ENCODE measurements at regions not wholly inside any gene's neighbourhood (a gene's known extent, or its start where the extent isn't known, plus 50 kb on each side); places are given as distances from the start of the nearest gene placed in this dataset.

DNA sequence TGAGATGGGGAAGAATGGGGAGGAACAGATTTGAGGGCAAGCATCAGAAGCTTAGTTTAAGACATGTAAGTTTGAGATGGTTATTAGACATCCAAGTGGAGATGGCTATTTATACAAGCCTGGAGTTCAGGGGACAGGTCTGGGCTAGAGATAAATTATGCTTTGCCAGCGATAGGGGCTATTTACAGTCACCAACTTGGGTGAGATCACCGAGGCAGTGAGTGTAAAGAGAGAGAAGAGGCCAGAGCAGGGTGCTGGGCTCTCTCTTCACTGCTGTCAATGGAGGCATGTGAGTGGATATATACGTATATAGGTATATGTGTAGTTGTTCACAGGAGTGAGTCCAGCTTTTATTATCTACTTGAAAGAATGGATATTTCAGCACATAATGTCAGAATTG lies 81.0 kb downstream of the QPCT start:
- TF ChIP-seq POLR2A (IDR thresholded peaks at IDR 0.05) = no peak
- TF ChIP-seq, protein P1, sequence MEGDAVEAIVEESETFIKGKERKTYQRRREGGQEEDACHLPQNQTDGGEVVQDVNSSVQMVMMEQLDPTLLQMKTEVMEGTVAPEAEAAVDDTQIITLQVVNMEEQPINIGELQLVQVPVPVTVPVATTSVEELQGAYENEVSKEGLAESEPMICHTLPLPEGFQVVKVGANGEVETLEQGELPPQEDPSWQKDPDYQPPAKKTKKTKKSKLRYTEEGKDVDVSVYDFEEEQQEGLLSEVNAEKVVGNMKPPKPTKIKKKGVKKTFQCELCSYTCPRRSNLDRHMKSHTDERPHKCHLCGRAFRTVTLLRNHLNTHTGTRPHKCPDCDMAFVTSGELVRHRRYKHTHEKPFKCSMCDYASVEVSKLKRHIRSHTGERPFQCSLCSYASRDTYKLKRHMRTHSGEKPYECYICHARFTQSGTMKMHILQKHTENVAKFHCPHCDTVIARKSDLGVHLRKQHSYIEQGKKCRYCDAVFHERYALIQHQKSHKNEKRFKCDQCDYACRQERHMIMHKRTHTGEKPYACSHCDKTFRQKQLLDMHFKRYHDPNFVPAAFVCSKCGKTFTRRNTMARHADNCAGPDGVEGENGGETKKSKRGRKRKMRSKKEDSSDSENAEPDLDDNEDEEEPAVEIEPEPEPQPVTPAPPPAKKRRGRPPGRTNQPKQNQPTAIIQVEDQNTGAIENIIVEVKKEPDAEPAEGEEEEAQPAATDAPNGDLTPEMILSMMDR (IDR thresholded peaks at IDR 0.05) = no peak
- intact Hi-C loops (cut with DNase I) = no loop called here
- WGBS, 2 donors = 71 to 83% methylated on average over 3 of the region's 3 CpGs

DNA sequence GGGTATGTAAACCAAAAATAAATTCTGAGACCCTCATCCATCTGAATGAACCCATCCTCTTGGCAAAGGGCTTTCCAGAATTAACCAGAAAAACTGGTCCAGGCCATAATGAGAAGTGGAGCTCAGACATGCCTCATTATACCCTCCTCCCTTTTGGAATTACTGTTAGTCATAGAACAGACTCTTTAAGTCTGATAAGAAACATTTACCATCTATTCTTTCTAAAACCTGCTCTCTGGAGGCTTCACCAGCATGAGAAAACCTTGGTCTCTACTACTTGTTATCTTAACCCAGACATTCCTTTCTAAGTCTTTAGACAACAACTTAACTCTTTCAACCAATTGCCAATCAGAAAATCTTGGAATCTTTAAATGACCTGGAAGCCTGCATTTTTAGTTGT lies 82.8 kb downstream of the QPCT start:
- no peak for TF ChIP-seq POLR2A (IDR thresholded peaks at IDR 0.05)
- TF ChIP-seq, protein P1 (IDR thresholded peaks at IDR 0.05) = no peak
- no peaks in the 10 kb centered on the region for H3K36me3 ChIP-seq
- H3K4me3 ChIP-seq = no peak overlapping the region
- no peaks in the 10 kb centered on the region for H3K4me1 ChIP-seq
- H3K9me3 ChIP-seq = no peaks in the 10 kb centered on the region
- no peak overlapping the region for H3K27ac ChIP-seq
- intact Hi-C loops (cut with DNase I) = no loop called here
- H3K27me3 ChIP-seq = peaks cover 0 to 26% (median 0%) of the 10 kb centered on the region in 4 donors
- DNase-seq = no peak

More for the DNA sequence above, 81.0 kb downstream of the QPCT start:
- no peak overlapping the region for H3K27ac ChIP-seq
- H3K9me3 ChIP-seq = no peaks in the 10 kb centered on the region
- no peak for DNase-seq
- H3K27me3 ChIP-seq = peaks cover 0 to 28% (median 0%) of the 10 kb centered on the region in 4 donors
- no peaks in the 10 kb centered on the region for H3K4me1 ChIP-seq
- no peaks in the 10 kb centered on the region for H3K36me3 ChIP-seq
- no peak overlapping the region for H3K4me3 ChIP-seq

DNA sequence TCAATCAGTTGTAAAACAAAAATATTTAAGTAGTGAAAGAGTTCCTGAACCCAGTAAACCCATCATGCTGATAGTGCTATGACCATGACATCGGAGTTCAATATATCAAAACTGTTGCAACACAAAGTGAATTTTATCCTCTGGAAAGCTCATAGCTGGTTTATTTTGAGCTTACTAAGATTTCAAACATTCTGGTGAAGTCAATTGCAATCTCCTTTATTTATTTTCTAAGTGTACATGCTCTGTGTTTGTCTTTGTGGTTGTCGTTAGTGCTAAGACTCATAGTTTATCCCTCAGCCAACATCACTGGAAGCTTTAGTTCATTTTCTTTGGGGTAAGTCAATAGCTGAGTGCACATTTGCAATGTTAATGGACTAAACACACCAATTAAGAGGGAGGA lies 91.9 kb downstream of the QPCT start:
- Histone ChIP-seq H3K27me3 (peaks cover 0 to 54% (median 0%) of the 10 kb centered on the region in 4 donors), H3K27ac (no peak overlapping the region), H3K36me3 (no peaks in the 10 kb centered on the region), H3K9me3 (peaks cover 0 to 5% (median 0%) of the 10 kb centered on the region in 3 donors), H3K4me1 (no peaks in the 10 kb centered on the region), H3K4me3 (no peak overlapping the region)
- 73 to 77% methylated on average over 2 of the region's 2 CpGs for WGBS, 2 donors
- intact Hi-C loops (cut with DNase I) = no loop called here
- no peak for DNase-seq
- no peak for TF ChIP-seq POLR2A (IDR thresholded peaks at IDR 0.05)
- TF ChIP-seq, protein P1 (IDR thresholded peaks at IDR 0.05) = no peak

DNA sequence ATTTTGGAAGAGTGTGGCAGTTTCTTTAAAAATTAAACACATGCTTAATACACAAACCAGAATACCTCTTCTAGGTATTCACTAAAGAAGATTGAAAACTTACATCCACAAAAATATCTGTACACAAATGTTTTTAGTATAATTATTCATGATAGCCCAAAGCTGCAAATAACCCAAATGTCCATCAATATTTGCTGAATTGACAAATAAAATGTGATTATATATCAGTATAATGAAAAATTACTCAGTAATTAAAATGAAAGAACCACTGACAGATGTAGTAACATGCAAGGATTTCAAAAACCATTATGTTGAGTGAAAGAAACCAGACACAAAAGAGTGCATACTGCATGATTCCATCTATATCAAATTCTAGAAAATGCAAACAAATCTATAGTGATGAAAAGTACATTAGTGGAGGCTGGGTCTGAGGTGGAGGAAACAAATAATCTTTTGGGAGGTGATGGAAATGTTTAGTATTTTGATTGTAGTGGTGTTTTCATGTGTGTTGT lies 94.8 kb downstream of the QPCT start:
- no peak for TF ChIP-seq POLR2A (IDR thresholded peaks at IDR 0.05)
- TF ChIP-seq, protein P1 (IDR thresholded peaks at IDR 0.05) = no peak
- intact Hi-C loops (cut with DNase I) = no loop called here
- H3K36me3 ChIP-seq = no peaks in the 10 kb centered on the region
- H3K27ac ChIP-seq = no peak overlapping the region
- H3K9me3 ChIP-seq = peaks cover 0 to 6% (median 0%) of the 10 kb centered on the region in 3 donors
- no peak overlapping the region for H3K4me3 ChIP-seq
- H3K27me3 ChIP-seq = peaks cover 0 to 65% (median 0%) of the 10 kb centered on the region in 4 donors
- H3K4me1 ChIP-seq = no peaks in the 10 kb centered on the region
- no peak for DNase-seq

DNA sequence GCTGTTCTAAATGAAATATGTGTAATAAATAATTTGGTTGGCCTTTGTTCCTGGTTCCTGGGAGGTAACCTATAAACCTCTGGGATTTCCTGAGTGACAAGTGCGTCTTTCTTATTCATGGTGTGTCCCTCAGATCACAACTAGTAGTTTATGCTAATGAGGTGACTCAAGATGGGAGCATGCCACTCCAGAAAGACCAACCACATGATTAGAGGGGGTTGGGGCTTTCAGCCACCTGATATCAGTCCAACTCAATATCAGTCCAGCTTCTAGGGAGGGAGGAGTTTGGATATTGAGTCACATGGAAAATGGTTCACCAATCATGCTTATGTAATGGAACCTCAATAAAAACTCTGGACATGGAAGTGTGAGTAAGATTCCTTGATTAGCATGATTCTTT lies 96.6 kb downstream of the QPCT start:
- no peak for TF ChIP-seq POLR2A (IDR thresholded peaks at IDR 0.05)
- TF ChIP-seq, protein P1 (IDR thresholded peaks at IDR 0.05) = no peak
- Histone ChIP-seq H3K9me3 (peaks cover 0 to 6% (median 0%) of the 10 kb centered on the region in 3 donors), H3K36me3 (no peaks in the 10 kb centered on the region), H3K4me3 (no peak overlapping the region), H3K4me1 (no peaks in the 10 kb centered on the region), H3K27me3 (peaks cover 0 to 69% (median 0%) of the 10 kb centered on the region in 4 donors), H3K27ac (no peak overlapping the region)
- intact Hi-C loops (cut with DNase I) = no loop called here
- no peak for DNase-seq
- 90 to 92% methylated on average over 1 of the region's 1 CpG for WGBS, 2 donors
